Suppressor macrophage (primary cell): ENCODE measurements at regions not wholly inside any gene's neighbourhood (a gene's known extent, or its start where the extent isn't known, plus 50 kb on each side); places are given as distances from the start of the nearest gene placed in this dataset.
"Not testable (repeated sequence)": the region's sequence is repeated elsewhere in the genome, so short reads cannot be mapped to it uniquely, and the experiment has no call there.

ENCODE experiments used
- DNase-seq, 4 experiments: peaks; one replicate each; pipeline ENCODE4 v3.0.0-alpha.2; 2020 to 2022

DNA sequence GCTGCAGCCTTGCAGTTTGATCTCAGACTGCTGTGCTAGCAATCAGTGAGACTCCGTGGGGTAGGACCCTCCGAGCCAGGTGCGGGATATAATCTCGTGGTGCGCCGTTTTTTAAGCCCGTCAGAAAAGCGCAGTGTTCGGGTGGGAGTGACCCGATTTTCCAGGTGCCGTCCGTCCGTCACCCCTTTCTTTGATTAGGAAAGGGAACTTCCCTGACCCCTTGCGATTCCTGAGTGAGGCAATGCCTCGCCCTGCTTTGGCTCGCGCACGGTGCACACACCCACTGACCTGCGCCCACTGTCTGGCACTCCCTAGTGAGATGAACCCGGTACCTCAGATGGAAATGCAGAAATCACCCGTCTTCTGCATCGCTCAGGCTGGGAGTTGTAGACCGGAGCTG is 203.2 kb downstream of the SNCAIP start:
- DNase-seq = not testable (repeated sequence)

DNA sequence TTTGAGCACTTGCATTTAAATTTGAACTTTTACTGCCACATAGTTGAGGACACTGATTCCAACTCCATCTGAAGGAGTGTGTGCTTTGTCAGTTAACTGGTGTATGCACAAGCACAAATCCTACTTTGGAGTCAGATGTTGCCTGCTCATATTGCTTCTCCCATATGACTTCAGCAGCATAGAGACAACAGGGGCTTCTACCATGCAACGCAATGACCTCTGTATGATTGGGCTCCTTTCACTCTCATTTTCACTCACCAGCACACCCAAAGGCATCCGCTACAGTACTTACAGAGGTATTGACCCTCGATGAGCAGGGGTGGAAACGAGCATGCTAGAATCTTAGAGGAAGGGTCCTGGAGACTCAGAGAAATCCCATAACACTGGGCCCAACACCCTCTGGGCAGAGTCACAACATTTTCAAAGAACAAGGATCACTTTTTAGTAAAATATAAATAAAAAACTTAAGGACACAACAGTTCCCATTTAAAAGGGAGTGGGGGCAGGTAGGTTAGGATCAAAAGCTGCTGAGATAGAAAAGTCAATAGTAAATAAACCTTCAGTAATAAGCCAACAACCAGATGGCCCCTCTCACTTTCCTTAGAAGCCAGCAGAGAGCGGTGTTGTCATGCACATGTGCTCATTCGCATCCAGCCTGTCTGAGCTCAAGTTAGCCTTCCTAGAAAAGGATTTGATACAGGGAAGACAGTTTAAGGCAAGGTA is 203.8 kb downstream of the SNCAIP start:
- DNase-seq = peak; percentile 55 to 83 (median 73)

DNA sequence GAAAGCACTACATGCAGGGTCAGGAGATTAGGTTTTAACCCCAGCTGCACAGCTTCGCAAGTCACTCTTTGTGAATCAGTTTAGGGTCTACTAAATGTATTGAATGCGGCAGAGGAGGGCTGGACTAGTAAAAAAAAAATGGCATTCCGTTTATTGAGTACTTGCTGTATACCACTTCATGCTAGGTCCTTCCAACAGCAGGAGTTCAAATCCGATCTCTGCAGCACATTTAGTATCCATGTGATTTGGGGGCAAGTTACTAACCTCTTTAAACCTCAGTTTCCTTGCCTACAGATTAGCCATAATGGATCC is 204.4 kb downstream of the SNCAIP start:
- DNase-seq = no peak

DNA sequence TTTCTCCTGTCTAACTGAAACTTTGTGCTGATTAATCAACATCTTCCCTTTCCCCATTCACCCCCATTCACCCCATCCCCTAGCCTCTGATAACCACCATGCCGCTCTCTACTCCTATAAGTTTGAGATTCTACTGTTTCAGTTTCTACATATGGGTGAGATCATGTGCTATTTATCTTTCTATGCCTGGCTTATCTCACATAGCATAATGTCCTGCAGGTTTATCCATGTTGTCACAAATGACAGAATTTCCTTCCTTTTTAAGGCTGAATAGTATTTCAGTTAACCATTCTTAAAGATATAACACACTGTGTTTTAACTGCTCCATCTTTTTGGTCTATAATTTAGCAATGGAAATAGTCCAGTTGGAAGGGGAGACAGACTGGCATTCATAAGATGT is 205.1 kb downstream of the SNCAIP start:
- DNase-seq = no peak

DNA sequence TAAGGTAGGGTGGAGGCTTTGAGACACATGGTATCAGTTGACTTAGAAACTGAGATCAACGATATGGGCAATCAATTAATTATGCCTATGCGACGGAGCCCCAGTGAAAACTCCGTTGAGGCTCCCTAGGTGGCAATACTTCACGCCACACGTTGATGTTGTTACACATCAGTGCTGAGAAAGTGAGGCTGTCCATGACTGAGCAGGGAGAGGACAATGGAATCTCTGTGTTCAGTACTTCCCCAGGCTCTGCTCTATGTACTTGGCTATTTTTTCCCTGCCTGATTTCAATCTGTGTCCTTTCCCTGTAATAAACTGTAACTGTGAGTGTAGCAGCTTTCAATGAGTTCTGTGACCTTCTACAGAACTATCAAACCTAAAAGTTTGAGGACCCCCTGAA is 211.7 kb downstream of the SNCAIP start:
- DNase-seq = no peak

DNA sequence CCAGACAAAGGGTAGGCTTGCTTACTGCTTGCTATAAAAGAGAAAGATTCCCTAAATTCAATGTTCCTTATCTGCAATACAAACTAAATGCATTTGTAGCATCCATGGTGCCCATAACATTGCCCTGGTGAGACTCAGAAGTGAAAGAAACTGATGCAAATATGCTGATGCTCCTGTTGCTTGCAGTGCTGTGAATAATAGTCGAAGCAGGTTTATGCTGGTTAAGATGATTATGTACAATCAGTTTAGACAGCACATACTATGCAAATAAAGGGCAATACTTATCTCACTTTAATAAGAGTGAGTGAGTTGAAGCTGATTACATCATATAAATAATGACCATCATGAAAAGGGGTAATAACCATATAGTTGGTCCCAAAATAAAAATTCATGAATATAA is 215.5 kb downstream of the SNCAIP start:
- DNase-seq = no peak

DNA sequence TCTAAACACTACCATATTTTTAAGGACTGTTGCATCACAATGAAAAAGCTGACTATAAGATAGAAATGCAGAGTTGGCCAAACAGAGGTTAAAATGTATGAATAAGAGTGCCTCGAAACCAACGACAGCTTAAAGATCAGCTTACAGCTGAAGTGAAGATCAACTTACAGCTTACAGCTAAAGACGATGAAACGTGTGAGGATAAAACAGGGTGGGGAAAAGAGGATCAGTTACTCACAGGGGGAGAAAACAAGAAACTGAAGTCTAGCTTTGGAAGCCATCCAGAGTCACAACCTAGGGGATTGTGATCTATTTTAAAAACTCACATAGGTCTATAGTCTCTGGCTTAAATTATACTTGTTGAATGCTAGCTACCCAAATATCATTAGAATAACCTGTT is 220.0 kb downstream of the SNCAIP start:
- DNase-seq = no peak

DNA sequence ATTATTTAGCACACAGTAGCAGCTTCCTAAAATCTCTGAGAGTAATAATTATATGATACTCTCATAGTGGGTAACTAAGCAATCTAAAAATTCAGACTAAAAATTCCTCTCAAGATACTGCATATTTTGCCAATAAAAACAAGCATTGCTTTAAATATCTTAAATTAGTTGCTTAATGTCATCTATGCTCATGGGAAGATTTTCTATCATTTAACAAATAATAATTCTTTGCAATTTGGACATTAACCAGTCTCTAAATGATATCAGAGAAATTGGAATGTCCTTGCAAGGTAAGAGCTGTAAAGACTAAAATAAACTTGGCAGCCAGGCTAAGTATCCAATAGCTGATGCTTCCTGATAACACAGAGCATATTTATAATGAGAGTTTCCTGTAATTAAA is 221.8 kb downstream of the SNCAIP start:
- no peak for DNase-seq

DNA sequence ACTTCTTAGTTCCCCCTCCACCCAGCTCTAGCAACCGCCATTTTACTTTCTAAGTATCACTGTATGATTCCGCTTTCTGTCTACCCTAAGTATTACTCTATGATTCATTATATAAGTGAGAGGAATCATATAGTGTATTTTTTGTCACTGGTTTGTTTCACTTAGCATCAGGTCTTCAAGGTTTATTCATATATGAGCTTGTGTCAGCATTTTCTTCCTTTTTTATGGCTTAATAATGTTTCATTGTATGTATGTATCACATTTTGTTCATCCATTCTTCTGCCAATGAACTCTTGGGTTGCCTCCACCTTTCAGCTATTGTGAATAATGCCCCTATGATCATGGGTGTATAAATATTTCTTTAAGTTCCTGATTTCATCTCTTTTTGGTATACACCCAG is 222.8 kb downstream of the SNCAIP start:
- no peak for DNase-seq

DNA sequence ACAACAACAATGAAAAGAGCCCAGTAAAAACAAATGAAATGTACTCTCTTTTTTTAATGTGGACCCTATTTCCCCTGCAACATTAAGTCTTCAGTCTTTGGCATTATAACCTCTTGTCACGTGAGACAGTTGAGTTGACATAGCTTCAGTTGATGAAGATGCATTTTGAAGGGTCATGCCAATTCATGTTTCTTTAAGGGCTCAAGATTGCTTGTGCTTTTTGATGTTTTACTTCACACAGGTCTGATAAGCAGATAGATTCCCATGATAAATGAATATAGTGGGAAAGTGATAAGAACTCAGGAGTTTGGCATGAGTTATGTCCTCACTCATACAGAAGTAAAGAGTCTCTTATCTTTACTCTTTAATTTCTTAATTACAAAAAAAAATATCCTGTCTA is 229.4 kb downstream of the SNCAIP start:
- no peak for DNase-seq

DNA sequence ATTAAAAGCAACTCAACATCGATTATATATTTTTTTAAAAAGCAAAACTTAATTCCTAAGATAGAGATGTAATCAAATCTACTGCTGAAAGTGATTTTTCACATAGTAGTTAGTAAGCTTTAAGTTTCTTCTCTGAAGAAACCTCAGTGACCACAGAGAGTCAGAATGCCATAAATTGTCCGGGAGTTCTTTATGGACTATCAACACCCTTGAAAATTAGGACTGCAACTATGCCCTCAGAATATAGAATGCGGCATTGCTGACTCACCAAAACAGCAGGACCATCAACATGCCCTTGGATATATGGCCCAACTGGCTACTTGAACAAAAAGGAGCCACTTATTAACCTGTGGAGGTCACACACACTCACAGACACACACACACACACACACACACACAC is 228.9 kb upstream of the SNX2 start:
- DNase-seq = no peak

DNA sequence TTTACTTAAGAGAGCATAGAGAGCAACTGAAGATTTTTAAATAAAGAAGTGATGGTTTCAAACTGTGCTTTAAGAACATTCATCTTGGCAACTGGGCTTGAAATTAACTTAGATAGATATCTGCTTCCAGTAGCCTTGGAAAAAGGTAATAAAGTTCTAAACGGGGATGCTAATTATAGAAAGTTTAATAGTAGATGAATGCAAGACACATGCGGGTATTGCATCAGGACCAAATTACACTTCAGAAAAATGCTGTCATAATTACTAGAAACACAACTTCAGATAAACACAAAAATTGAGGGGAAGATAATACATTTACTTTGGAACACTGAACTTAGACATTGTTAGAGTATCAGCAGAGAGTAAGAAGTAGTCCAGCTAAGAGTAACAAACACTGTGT is 227.7 kb upstream of the SNX2 start:
- DNase-seq = no peak

DNA sequence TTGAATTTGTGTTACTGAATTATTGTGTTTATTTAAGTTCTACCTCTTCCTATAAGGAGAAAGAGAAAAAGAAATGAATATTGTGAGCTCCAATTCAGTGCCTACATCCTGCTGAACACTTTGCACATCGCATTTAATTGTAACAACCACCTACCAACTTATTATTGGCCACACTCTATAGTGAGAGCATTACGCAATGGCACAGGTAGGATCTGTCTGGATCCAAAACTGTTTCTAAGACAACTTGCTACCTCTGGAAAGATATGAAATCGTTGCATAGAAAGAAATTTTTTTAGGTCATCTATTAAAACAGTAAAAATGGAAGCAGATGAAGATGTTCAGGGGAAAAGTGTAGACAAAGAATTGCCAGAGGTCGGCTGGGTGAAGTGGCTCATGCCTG is 227.2 kb upstream of the SNX2 start:
- no peak for DNase-seq

DNA sequence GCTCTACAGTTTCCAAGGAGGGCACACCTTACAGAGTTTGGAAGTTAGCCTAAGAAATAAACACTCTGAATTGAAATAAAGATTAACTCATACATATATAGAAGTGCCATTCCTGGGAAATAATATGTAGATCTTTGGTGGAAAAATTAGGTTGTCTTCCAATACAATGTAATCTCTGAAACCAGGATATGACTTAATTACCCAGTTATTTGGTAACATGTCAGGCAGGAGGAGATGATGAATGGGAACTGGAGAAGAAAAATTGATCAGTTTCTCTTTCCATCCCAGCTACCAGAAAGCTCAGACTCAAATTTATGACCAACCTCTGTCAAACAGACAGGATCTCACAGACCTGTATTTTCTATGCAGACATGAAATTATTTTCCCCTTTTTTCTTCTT is 215.2 kb upstream of the SNX2 start:
- DNase-seq = no peak

DNA sequence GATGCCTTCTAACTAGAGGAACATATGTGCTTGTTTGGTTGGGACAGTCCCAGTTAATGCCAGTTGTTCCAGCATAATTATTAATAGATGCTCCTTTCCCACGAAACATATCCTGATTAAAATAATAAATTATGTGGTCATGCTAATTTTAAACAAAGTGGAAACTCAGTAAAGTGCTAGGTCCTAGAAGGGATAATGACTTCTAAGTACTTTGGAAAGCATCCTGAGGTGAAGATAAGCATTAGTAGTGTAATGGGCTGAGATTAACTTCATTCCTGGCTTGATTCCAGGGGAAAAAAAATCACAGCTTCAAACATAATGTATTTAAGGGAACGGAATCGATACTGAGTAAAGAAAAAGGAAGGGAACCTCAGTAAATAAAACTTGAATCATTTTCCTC is 213.7 kb upstream of the SNX2 start:
- DNase-seq = no peak

DNA sequence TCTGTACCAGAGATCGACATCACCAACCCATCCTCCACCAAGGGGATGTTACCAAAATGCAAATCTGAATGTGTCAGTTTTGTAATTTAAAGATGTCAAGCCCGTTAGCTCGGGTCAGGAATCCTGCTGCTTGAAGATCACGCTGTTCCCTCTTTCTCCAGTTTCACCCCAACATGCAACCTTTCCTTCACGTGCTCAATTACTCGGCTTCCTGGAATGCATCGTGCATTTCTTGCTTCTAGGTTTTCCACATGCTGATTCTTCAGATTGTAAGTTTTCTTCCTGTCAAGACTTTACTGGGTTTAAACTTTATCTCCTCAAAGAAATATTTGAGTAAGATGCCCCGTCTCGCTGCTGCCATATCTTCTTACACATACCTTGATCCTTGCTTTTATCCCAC is 209.5 kb upstream of the SNX2 start:
- no peak for DNase-seq

DNA sequence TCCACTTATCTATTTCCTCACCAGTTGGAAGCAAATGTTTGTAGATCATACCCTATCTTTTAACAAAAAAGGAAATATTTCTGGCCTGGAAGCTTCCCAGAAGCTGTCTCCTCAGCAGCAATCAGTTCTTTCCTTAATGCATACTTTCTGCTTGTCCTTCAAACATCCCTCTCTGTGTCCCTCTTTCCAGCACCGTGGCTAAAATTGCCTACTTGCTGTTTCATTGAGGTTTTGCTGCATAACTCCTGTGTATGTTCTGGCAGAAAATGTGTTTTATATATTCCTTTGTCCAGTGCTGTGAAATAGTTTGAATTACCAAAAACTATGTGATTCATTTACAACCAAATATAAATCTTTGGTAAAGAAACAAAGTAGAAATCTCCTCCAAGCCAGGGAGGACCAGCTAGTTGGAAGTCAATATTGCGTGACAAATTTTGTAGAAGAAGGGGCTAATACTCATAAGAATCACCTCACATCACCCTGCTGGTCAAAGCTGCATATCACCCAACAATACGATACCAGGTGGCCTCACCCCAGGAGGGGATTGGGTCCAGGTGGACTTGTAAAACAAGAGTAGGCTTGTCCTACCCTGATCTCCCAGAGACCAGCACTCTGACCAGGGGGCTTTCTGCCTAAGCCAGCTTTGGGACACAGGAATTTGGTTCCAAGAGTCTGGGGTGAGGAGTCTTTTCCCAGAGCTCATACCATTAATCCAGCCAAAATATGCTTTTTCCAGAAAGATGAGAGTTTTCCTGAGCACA is 198.4 kb upstream of the SNX2 start:
- DNase-seq = no peak

DNA sequence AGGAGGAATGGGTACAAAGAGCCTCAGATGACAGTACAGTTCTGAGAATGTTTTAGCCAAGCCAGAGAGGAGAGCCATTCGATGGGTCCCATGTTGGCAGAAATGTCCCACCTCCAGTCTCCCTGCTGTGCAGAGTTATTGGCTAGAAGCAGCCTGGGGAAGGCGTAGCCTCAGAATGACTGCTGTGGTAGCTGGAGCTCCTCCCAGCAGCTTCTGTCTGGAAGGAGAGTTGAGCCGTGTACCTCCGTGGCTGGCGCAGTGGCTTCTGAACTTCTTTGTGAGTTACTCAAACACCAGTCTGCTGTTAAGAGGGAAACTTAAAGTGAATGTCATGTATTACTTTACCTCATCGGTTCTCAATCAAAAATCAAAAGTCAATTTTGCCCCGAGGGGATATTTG is 193.3 kb upstream of the SNX2 start:
- no peak for DNase-seq

DNA sequence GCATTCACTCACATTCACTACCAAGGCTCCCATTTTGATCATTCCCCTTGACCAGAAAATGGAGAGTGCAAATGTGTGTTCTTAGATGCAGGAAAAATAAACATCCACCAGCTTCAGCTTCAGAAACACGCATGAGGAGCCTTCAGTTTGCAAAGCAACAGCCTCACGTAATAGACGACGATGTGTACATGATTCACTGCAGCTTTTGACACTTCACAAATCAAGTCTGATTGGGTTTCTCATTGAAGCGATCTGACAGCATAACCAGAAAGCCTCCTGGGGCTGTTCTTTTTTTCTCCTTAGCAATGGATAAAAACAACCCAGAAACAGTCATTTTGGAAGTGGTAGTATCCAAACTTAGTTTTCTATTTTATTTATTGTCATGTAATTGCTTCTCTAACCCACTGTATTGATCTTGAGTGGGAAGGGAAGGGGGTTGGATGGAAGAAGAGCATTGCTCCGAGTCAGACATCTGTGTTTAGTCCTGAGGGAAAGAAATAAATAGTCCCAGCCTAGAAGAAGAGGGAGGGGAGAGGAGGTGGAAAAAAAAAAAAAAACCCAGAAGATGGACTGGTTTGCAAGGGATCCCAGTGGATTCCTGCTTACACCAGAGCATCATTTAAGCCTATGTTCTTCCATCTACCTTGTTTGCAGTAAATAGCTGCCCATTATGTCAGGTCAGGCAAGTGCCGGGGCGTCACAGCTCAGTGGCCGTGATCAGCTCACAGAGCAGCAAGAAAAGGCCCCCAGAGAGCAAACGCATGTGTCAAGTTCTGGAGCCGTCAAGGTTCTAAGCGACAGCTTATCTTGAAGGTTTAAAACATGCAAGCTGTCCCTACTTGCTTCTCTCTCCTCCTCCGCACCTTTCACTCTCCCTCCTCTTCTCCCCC is 190.2 kb upstream of the SNX2 start:
- DNase-seq = no peak

DNA sequence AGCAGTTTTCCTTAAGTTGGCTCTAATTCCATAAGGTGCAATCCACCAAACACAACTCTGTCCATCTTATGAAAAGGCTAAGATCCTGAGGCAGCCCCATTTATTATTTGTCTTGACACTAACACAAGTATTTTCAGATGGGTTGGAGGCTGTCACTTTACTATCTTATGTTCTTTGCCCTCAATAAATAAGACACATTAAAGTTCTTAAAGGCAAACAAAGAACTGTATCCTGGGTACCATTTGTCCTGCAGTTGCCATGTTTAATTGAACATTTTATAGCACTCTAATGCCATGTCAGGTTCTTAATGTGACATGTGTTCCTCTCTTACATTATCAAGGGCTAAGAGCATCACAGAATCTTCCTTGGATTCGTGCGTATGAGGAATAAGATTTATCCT is 189.5 kb upstream of the SNX2 start:
- no peak for DNase-seq

DNA sequence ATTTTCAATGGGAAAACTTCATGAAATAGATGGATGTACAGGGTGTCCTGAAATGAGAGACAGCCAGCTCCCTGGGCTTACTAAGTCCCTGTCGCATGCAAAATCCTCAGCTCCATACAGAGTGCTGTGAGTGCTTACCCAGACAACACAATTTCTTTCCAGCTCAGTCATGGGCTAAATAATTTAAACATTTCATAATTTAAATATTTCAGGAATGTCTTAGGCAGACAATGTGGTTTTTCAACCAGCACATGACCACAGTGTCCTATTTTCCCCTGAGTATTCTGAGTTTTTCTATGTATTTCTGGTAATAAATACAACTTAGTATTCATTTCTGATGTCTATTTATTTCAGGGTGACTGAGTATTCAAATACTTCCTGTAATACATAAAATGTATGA is 188.5 kb upstream of the SNX2 start:
- DNase-seq = no peak

DNA sequence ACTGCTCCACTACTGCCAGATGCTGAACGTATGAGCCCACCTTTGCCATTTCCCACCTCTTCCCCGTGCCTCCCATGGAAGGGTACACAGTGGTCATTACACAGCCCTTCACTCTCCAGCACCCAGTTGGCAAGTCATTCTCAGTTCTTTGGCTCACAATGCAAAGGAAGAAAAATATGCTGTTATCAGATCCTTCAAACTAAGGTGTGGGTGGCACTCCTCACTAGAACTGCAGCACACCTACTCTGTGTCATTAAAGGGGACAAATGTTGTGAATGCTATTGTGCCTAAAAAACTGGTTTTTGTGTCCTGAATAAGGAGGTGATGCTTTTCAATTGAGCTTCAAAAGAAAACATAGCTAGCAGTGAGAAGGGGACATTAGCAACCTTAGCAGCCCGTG is 183.1 kb upstream of the SNX2 start:
- DNase-seq = no peak

DNA sequence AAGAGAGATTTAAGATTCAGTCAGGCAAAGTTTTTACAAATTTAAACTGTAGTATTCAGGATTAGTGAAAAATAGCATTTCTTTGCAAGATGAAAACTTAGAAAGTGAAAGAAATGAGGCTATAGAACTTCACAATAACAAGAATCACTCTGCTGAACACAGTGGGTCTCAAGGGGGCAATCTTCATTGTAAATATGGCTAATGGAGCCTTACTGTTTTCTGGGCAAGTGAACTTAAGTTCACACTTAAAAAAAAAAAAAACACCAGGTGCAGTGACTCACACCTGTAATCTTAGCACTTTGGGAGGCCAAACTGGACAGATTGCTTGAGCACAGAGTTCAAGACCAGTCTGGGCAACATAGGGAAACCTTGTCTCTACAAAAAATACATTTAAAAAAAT is 175.9 kb upstream of the SNX2 start:
- no peak for DNase-seq

DNA sequence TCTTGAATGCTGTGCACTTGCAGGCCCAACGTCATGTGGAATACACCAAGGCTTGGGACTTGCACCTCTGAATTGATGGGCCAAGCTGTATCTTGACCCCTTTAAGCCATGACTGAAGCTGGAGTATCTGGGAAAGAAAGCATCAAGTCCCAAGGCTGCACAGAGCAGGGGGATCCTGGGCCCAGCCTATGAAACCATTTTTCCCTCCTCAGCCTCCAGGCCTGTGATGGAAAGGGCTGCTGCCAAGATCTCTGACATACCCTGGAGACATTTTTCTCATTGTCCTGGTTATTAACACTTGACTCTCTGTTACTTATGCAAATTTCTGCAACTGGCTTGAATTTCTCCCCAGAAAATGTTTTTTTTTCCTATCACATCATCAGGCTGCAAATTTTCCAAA is 174.0 kb upstream of the SNX2 start:
- no peak for DNase-seq
